ENCODE measurements at regions not wholly inside any gene's neighbourhood (a gene's known extent, or its start where the extent isn't known, plus 50 kb on each side); places are given as distances from the start of the nearest gene placed in this dataset.
A peak's percentile ranks its signal among the peaks of the same experiment; 100 is the strongest.

GRCh38 chr12:105539735-105540134 is 209.2 kb downstream of the C12orf75 start:
- no peak for DNase-seq

- DNase-seq, result no peak
These were observed 217.3 kb downstream of the C12orf75 start for GRCh38 chr12:105547786-105548185.

- DNase-seq, result no peak
These were observed 218.1 kb downstream of the C12orf75 start for GRCh38 chr12:105548626-105549025.

- DNase-seq, result no peak
These were observed 221.6 kb downstream of the C12orf75 start for GRCh38 chr12:105552056-105552455.

- no peak for DNase-seq
These were observed 223.8 kb downstream of the C12orf75 start for GRCh38 chr12:105554223-105554678.

- DNase-seq, result no peak
These were observed 224.4 kb downstream of the C12orf75 start for GRCh38 chr12:105554856-105555255.

- no peak for DNase-seq
These were observed 225.2 kb downstream of the C12orf75 start for GRCh38 chr12:105555556-105556295.

- DNase-seq, result no peak
These were observed 228.8 kb downstream of the C12orf75 start for GRCh38 chr12:105559310-105559709.

GRCh38 chr12:105561546-105562198 is 231.2 kb downstream of the C12orf75 start:
- peak; percentile 79 for DNase-seq

- peak; percentile 89 for DNase-seq
These were observed 231.9 kb downstream of the C12orf75 start for GRCh38 chr12:105562199-105562971.

GRCh38 chr12:105567061-105567460 is 236.6 kb downstream of the C12orf75 start:
- DNase-seq, result no peak

GRCh38 chr12:105569886-105570285 is 239.4 kb downstream of the C12orf75 start:
- no peak for DNase-seq

- no peak for DNase-seq
These were observed 240.5 kb downstream of the C12orf75 start for GRCh38 chr12:105570944-105571343.

- DNase-seq, result no peak
These were observed 243.1 kb downstream of the C12orf75 start for GRCh38 chr12:105573574-105573973.

- no peak for DNase-seq
These were observed 243.7 kb downstream of the C12orf75 start for GRCh38 chr12:105574056-105574715.

GRCh38 chr12:105575235-105575634 is 244.7 kb downstream of the C12orf75 start:
- DNase-seq, result no peak

GRCh38 chr12:105576261-105576660 is 245.8 kb downstream of the C12orf75 start:
- DNase-seq, result no peak

GRCh38 chr12:105580821-105581352 is 250.4 kb downstream of the C12orf75 start:
- DNase-seq, result no peak

- no peak for DNase-seq
These were observed 250.9 kb downstream of the C12orf75 start for GRCh38 chr12:105581420-105581819.

- no peak for DNase-seq
These were observed 254.6 kb downstream of the C12orf75 start for GRCh38 chr12:105585107-105585506.

- no peak for DNase-seq
These were observed 256.7 kb downstream of the C12orf75 start for GRCh38 chr12:105587237-105587636.

GRCh38 chr12:105588106-105588505 is 257.6 kb downstream of the C12orf75 start:
- no peak for DNase-seq

- DNase-seq, result no peak
These were observed 260.1 kb downstream of the C12orf75 start for GRCh38 chr12:105590571-105590970.
